Astrocyte (in vitro differentiated cells and primary cell): ENCODE measurements at regions not wholly inside any gene's neighbourhood (a gene's known extent, or its start where the extent isn't known, plus 50 kb on each side); places are given as distances from the start of the nearest gene placed in this dataset.
"Not testable (repeated sequence)": the region's sequence is repeated elsewhere in the genome, so short reads cannot be mapped to it uniquely, and the experiment has no call there.

Experiments
- EZH2 ChIP-seq: IDR thresholded peaks from 2 replicates; pipeline ENCODE4 v1.6.1; 2012; ENCODE audit warnings: mild to moderate bottlenecking, low read length, inconsistent platforms; ENCODE audit not compliant: insufficient read depth
- TF ChIP-seq, protein P1 (sequence below): IDR thresholded peaks from 2 replicates; pipeline ENCODE4 v1.5.1; 2011; ENCODE audit warnings: low read depth, mild to moderate bottlenecking, inconsistent platforms, low read length, moderate library complexity; ENCODE audit not compliant: insufficient read depth

DNA sequence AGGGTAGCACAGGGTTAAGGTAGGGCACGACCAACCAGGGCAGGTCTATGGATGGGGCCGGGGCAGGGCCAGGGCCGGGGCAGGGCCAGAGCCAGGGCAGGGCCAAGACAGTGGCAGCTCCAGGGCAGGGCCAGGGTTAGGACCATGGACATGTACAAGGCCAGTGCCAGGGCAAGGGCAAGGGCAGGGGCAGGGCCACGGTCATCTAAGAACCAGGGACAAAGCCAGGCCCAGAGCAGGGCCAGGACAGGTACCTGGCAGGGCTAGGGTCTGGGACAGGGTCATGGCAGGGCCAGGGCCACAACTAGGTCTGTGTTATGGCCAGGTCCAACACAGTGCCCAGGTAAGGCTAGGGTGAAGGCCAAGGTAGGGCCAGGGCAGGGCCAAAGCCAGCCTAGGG, 541.8 kb downstream of the TP53TG3F start:
- TF ChIP-seq, protein P1, sequence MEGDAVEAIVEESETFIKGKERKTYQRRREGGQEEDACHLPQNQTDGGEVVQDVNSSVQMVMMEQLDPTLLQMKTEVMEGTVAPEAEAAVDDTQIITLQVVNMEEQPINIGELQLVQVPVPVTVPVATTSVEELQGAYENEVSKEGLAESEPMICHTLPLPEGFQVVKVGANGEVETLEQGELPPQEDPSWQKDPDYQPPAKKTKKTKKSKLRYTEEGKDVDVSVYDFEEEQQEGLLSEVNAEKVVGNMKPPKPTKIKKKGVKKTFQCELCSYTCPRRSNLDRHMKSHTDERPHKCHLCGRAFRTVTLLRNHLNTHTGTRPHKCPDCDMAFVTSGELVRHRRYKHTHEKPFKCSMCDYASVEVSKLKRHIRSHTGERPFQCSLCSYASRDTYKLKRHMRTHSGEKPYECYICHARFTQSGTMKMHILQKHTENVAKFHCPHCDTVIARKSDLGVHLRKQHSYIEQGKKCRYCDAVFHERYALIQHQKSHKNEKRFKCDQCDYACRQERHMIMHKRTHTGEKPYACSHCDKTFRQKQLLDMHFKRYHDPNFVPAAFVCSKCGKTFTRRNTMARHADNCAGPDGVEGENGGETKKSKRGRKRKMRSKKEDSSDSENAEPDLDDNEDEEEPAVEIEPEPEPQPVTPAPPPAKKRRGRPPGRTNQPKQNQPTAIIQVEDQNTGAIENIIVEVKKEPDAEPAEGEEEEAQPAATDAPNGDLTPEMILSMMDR: not testable (repeated sequence)
- not testable (repeated sequence) for TF ChIP-seq EZH2
